IMR-90 (cell line): ENCODE measurements at regions not wholly inside any gene's neighbourhood (a gene's known extent, or its start where the extent isn't known, plus 50 kb on each side); places are given as distances from the start of the nearest gene placed in this dataset.

Experiments
- ATAC-seq: fragments of 200-7000 bp; cut with Tn5 transposase; 2 replicates; pipeline ENCODE4 v1.9.1; 2020; ENCODE audit warnings: low read depth, mild to moderate bottlenecking, moderate library complexity
- BruUV-seq: library from RNA; stranded (reverse); fragments of 400-500 nt; replicated peaks from 2 replicates; lab custom pipeline; 2021; lab: Mats Ljungman, UMichigan
- CTCF ChIA-PET: fragments of 300-600 bp; formaldehyde crosslinking; extraction: SDS; loops from one replicate; lab custom pipeline; 2021; ENCODE audit warnings: antibody characterized with exemption; lab: Yijun Ruan, JAX
- POLR2A ChIA-PET: fragments of 300-600 bp; sonication (Branson Sonifier 250); formaldehyde crosslinking; loops from one replicate; lab custom pipeline; 2022; ENCODE audit warnings: antibody characterized with exemption; ENCODE audit not compliant: unreplicated experiment; lab: Charles Lee
- DNase-seq: peaks from one replicate; pipeline ENCODE4 v3.0.0; 2013
- H2AFZ ChIP-seq: replicated peaks from 2 replicates; pipeline ENCODE3; 2013; ENCODE audit warnings: low read length, mild to moderate bottlenecking; ENCODE audit not compliant: poor library complexity
- H2AK5ac ChIP-seq: 2 replicates; pipeline ENCODE4 v1.6.1; 2013; ENCODE audit warnings: low read depth, low read length, inconsistent platforms
- H2AK9ac ChIP-seq: replicated peaks from 2 replicates; pipeline ENCODE3; 2013; ENCODE audit warnings: mild to moderate bottlenecking, low read depth, low read length, moderate library complexity; ENCODE audit not compliant: poor library complexity
- H2BK120ac ChIP-seq: 2 replicates; pipeline ENCODE4 v1.6.1; 2013; ENCODE audit warnings: low read depth, low read length, inconsistent platforms
- H2BK15ac ChIP-seq: 3 replicates; pipeline ENCODE4 v1.6.1; 2013; ENCODE audit warnings: low read depth, low read length, inconsistent platforms
- H2BK20ac ChIP-seq: 2 replicates; pipeline ENCODE4 v1.6.1; 2013; ENCODE audit warnings: low read depth, mild to moderate bottlenecking, inconsistent platforms, low read length, moderate library complexity
- H2BK5ac ChIP-seq: 2 replicates; pipeline ENCODE4 v1.6.1; 2013; ENCODE audit warnings: mild to moderate bottlenecking, low read depth, low read length, inconsistent platforms; ENCODE audit not compliant: poor library complexity, severe bottlenecking
- H3K14ac ChIP-seq: replicated peaks from 2 replicates; pipeline ENCODE4 v1.6.1; 2013; ENCODE audit warnings: low read depth, low read length, inconsistent platforms
- H3K18ac ChIP-seq: 2 replicates; pipeline ENCODE4 v1.6.1; 2013; ENCODE audit warnings: low read depth, low read length, control low read depth
- H3K23ac ChIP-seq: 2 replicates; pipeline ENCODE4 v1.6.1; 2013; ENCODE audit warnings: low read depth, low read length, inconsistent platforms
- H3K27ac ChIP-seq: 2 replicates; pipeline ENCODE4 v1.5.1; 2013; ENCODE audit warnings: mild to moderate bottlenecking, control low read depth, low read length; ENCODE audit not compliant: insufficient read depth
- H3K27me3 ChIP-seq: 2 replicates; pipeline ENCODE4 v1.6.1; 2013; ENCODE audit warnings: low read length; ENCODE audit not compliant: control insufficient read depth, insufficient read depth
- H3K36me3 ChIP-seq: 2 replicates; pipeline ENCODE4 v1.6.1; 2013; ENCODE audit warnings: low read length, mixed read lengths; ENCODE audit not compliant: control insufficient read depth, insufficient read depth
- H3K4ac ChIP-seq: 2 replicates; pipeline ENCODE4 v1.6.1; 2013; ENCODE audit warnings: low read depth, low read length, inconsistent platforms
- H3K4me1 ChIP-seq: 2 replicates; pipeline ENCODE4 v1.6.1; 2013; ENCODE audit warnings: low read length, mixed read lengths; ENCODE audit not compliant: control insufficient read depth, insufficient read depth
- H3K4me2 ChIP-seq: 2 replicates; pipeline ENCODE4 v1.6.1; 2013; ENCODE audit warnings: low read depth, mild to moderate bottlenecking, control low read depth, low read length, moderate library complexity
- H3K4me3 ChIP-seq: 2 replicates; pipeline ENCODE4 v1.5.1; 2013; ENCODE audit warnings: low read depth, mild to moderate bottlenecking, control low read depth, low read length, moderate library complexity; ENCODE audit not compliant: insufficient read depth
- H3K56ac ChIP-seq: 2 replicates; pipeline ENCODE4 v1.6.1; 2013; ENCODE audit warnings: low read length, inconsistent platforms; ENCODE audit not compliant: insufficient read depth; ENCODE audit errors: extremely low read depth
- H3K79me1 ChIP-seq, 2 experiments: 2 replicates each; pipeline ENCODE4 v1.6.1; 2013; ENCODE audit warnings: low read length in 2 of 2, inconsistent platforms in 1 of 2, low read depth in 1 of 2
- H3K9ac ChIP-seq: 2 replicates; pipeline ENCODE4 v1.6.1; 2013; ENCODE audit warnings: low read depth, low read length, control low read depth
- H3K9me1 ChIP-seq: 2 replicates; pipeline ENCODE4 v1.6.1; 2013; ENCODE audit warnings: low read length, inconsistent platforms; ENCODE audit not compliant: insufficient read depth
- H3K9me3 ChIP-seq: 2 replicates; pipeline ENCODE4 v1.6.1; 2013; ENCODE audit warnings: low read length; ENCODE audit not compliant: control insufficient read depth, insufficient read depth
- H4K20me1 ChIP-seq: 2 replicates; pipeline ENCODE4 v1.6.1; 2013; ENCODE audit warnings: low read length, inconsistent platforms; ENCODE audit not compliant: insufficient read depth
- H4K5ac ChIP-seq: 2 replicates; pipeline ENCODE4 v1.6.1; 2013; ENCODE audit warnings: mild to moderate bottlenecking, low read depth, low read length, control low read depth
- H4K8ac ChIP-seq, 2 experiments: 2 replicates each; pipeline ENCODE4 v1.6.1; 2013; ENCODE audit warnings: low read depth in 2 of 2, low read length in 2 of 2, control low read depth in 1 of 2, inconsistent platforms in 1 of 2
- H4K91ac ChIP-seq: 2 replicates; pipeline ENCODE4 v1.6.1; 2013; ENCODE audit warnings: low read depth, low read length, inconsistent platforms; ENCODE audit not compliant: insufficient read depth
- BHLHE40 ChIP-seq: fragments of 150-350 bp; IDR thresholded peaks from 2 replicates; pipeline ENCODE4 v1.6.1; 2016; ENCODE audit warnings: mild to moderate bottlenecking, low read depth, low read length
- CEBPB ChIP-seq: IDR thresholded peaks from 2 replicates; pipeline ENCODE4 v1.6.1; 2012; ENCODE audit warnings: low read depth, low read length, improper control_type of control experiment
- CHD1 ChIP-seq: IDR thresholded peaks from 2 replicates; pipeline ENCODE4 v1.6.1; 2012; ENCODE audit warnings: low read depth, low read length, improper control_type of control experiment
- CTCF ChIP-seq: conservative IDR thresholded peaks from 2 replicates; pipeline ENCODE4 v1.5.1; 2012; ENCODE audit warnings: mild to moderate bottlenecking, low read depth, low read length, improper control_type of control experiment
- ELK1 ChIP-seq: fragments of 150-350 bp; IDR thresholded peaks from 2 replicates; pipeline ENCODE4 v1.6.1; 2016; ENCODE audit warnings: low read depth, mild to moderate bottlenecking, low read length, moderate library complexity, borderline replicate concordance
- FOS ChIP-seq: fragments of 150-350 bp; IDR thresholded peaks from 2 replicates; pipeline ENCODE4 v1.6.1; 2016; ENCODE audit warnings: low read depth, low read length
- MAFK ChIP-seq: IDR thresholded peaks from 2 replicates; pipeline ENCODE4 v1.6.1; 2012; ENCODE audit warnings: low read depth, low read length, improper control_type of control experiment
- MAZ ChIP-seq: IDR thresholded peaks from 2 replicates; pipeline ENCODE4 v1.6.1; 2012; ENCODE audit warnings: low read depth, mild to moderate bottlenecking, low read length, improper control_type of control experiment, moderate library complexity, borderline replicate concordance
- MXI1 ChIP-seq: IDR thresholded peaks from 2 replicates; pipeline ENCODE4 v1.6.1; 2012; ENCODE audit warnings: low read depth, mild to moderate bottlenecking, low read length, moderate library complexity, borderline replicate concordance
- NFE2L2 ChIP-seq: fragments of 150-350 bp; IDR thresholded peaks from 2 replicates; pipeline ENCODE4 v1.6.1; 2016; ENCODE audit warnings: low read depth, mild to moderate bottlenecking, low read length
- POLR2A ChIP-seq: IDR thresholded peaks from 2 replicates; pipeline ENCODE4 v1.6.1; 2012; ENCODE audit warnings: mild to moderate bottlenecking, low read depth, low read length
- RAD21 ChIP-seq: IDR thresholded peaks from 2 replicates; pipeline ENCODE4 v1.6.1; 2012; ENCODE audit warnings: low read length, improper control_type of control experiment
- RCOR1 ChIP-seq: IDR thresholded peaks from 2 replicates; pipeline ENCODE4 v1.6.1; 2012; ENCODE audit warnings: mild to moderate bottlenecking, low read length, improper control_type of control experiment; ENCODE audit not compliant: insufficient replicate concordance
- RFX5 ChIP-seq: IDR thresholded peaks from 2 replicates; pipeline ENCODE4 v1.8.0; 2012; ENCODE audit warnings: low read depth, mild to moderate bottlenecking, low read length, moderate library complexity
- SMC3 ChIP-seq: fragments of 150-350 bp; IDR thresholded peaks from 2 replicates; pipeline ENCODE4 v1.6.1; 2016; ENCODE audit warnings: low read depth, mild to moderate bottlenecking, antibody characterized with exemption, low read length, moderate library complexity
- whole genome bisulfite sequencing, 2 experiments: methylation state at CpG; one replicate each; pipeline versions ENCODE4 v1.1.5 to v1.1.7; 2013; ENCODE audit warnings: missing lambda C conversion rate in 2 of 2; ENCODE audit not compliant: insufficient read length in 1 of 2; ENCODE audit errors: extremely low coverage in 2 of 2; 5-methylcytosine and 5-hydroxymethylcytosine counted together
- dilution Hi-C: fragments of 300-500 bp; cut with HindIII; formaldehyde crosslinking; loops from one replicate; pipeline ENCODE4 v1.14.3; 2018; ENCODE audit warnings: low sequenced_read_pairs; ENCODE audit not compliant: unreplicated experiment
- in situ Hi-C: fragments of 300-500 bp; cut with MboI; formaldehyde crosslinking; loops from 3 replicates; pipeline ENCODE4 v1.14.3; 2019; ENCODE audit warnings: low sequenced_read_pairs, inconsistent platforms, mixed read lengths
- intact Hi-C: fragments of 100-400 bp; cut with micrococcal nuclease; formaldehyde crosslinking; loops from 2 replicates; pipeline ENCODE4 v1.10.0; 2022
- TF ChIP-seq, protein P1 (sequence below): fragments of 150-350 bp; IDR thresholded peaks from 2 replicates; pipeline ENCODE4 v1.6.1; 2017; ENCODE audit warnings: mild to moderate bottlenecking, antibody characterized with exemption, low read length, low read depth

- Histone ChIP-seq H2AK9ac (no peak overlapping the region), H3K9me3 (no peaks in the 10 kb centered on the region), H3K56ac (no peak overlapping the region), H2BK20ac (peak overlapping the region; percentile 70; the same call in 1 of the 2 replicates), H3K4me1 (peaks cover 4% of the 10 kb centered on the region), H2AK5ac (no peak overlapping the region), H2BK15ac (peak overlapping the region; percentile 77; the same call in 2 of the 3 replicates), H3K4me2 (no peak overlapping the region), H3K23ac (no peak overlapping the region), H3K9me1 (peaks cover 8% of the 10 kb centered on the region; the same call in 1 of the 2 replicates), H3K9ac (no peak overlapping the region), H3K36me3 (no peaks in the 10 kb centered on the region), H3K27me3 (no peaks in the 10 kb centered on the region), H3K18ac (no peak overlapping the region; the same call in 1 of the 2 replicates), H2AFZ (no peak overlapping the region), H3K27ac (no peak overlapping the region), H4K8ac (no peak overlapping the region), H4K20me1 (no peaks in the 10 kb centered on the region), H3K79me1 (peaks cover 0 to 12% of the 10 kb centered on the region in 2 experiments; a peak in 1 of 4 replicates), H4K91ac (no peak overlapping the region), H3K4me3 (no peak overlapping the region), H4K5ac (peak overlapping the region; percentile 49; the same call in 1 of the 2 replicates), H2BK120ac (no peak overlapping the region), H3K4ac (no peak overlapping the region), H3K14ac (peak overlapping the region; percentile 83; the same call in 1 of the 2 replicates), H2BK5ac (no peak overlapping the region)
- BruUV-seq: no TSS peak
- intact Hi-C loops (no loop called here), dilution Hi-C loops (no loop called here), in situ Hi-C loops (no loop called here)
- ATAC-seq: no peak
- ChIA-PET CTCF (no interaction called here), POLR2A (no interaction called here)
- peak; percentile 21 for DNase-seq
- TF ChIP-seq CEBPB: no peak
- TF ChIP-seq CTCF: no peak
- TF ChIP-seq POLR2A: no peak
- TF ChIP-seq NFE2L2: no peak
- TF ChIP-seq, protein P1, sequence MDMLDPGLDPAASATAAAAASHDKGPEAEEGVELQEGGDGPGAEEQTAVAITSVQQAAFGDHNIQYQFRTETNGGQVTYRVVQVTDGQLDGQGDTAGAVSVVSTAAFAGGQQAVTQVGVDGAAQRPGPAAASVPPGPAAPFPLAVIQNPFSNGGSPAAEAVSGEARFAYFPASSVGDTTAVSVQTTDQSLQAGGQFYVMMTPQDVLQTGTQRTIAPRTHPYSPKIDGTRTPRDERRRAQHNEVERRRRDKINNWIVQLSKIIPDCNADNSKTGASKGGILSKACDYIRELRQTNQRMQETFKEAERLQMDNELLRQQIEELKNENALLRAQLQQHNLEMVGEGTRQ: no peak
- TF ChIP-seq MAZ: no peak
- TF ChIP-seq MXI1: no peak
- TF ChIP-seq RFX5: no peak
- TF ChIP-seq FOS: no peak
- TF ChIP-seq RCOR1: no peak
- TF ChIP-seq BHLHE40: no peak
- TF ChIP-seq MAFK: no peak
- no peak for TF ChIP-seq ELK1
- TF ChIP-seq RAD21: no peak
- no peak for TF ChIP-seq SMC3
- no peak for TF ChIP-seq CHD1
- WGBS, 2 experiments: no CpG with 5 or more reads among the region's 4 CpGs
Observed at GRCh38 chr11:35088676-35089075, 50.3 kb upstream of the CD44 start.
